Stimulated activated naive CD4-positive, alpha-beta T cell treated with Interleukin-2 at 50 U/mL for 16 hours (primary cell): ENCODE measurements at regions not wholly inside any gene's neighbourhood (a gene's known extent, or its start where the extent isn't known, plus 50 kb on each side); places are given as distances from the start of the nearest gene placed in this dataset.
"Not testable (repeated sequence)": the region's sequence is repeated elsewhere in the genome, so short reads cannot be mapped to it uniquely, and the experiment has no call there.

Experiments used
- DNase-seq: peaks from one replicate; lab custom pipeline; 2025; lab: John Stamatoyannopoulos, UW

DNA sequence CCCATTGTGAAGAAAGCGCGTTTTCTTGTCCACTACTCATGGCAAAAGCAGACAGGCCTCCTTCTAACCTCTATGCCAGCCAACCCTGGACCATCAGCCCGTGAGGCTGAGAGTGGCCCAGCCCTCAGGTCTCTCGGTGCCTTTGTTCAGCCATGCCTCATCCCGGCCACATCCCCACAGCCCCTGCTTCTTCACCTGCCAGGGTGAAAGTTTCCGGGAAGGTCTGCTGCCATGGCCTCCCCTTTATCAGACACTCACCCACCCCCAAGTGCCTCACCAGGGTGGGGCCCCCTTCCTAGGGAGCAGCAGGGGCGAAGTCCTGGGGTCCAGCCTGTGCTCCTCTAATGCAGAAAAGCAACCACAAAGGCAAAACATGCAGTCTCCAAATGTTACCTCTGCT is 478.4 kb upstream of the SALL3 start:
- no peak for DNase-seq

DNA sequence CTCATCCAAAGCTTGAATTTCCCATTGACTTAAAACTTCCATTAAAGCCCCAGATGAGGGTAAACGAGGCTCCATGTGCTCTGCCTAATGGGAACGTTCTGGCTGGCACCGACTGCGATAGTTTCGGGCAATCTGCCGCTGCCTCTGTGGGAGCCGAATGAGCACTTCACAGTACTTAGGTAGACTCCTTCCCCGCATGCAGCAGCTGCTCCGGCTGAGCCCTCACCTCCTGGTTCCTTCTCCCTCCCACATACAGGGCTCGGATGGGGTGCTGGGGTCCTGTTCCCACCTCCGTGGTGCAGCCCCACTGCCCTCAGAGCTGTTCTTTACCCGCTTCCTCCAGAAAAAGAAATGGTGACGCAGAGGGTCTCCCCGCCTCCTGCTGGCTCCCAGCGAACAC is 476.5 kb upstream of the SALL3 start:
- DNase-seq, result no peak

DNA sequence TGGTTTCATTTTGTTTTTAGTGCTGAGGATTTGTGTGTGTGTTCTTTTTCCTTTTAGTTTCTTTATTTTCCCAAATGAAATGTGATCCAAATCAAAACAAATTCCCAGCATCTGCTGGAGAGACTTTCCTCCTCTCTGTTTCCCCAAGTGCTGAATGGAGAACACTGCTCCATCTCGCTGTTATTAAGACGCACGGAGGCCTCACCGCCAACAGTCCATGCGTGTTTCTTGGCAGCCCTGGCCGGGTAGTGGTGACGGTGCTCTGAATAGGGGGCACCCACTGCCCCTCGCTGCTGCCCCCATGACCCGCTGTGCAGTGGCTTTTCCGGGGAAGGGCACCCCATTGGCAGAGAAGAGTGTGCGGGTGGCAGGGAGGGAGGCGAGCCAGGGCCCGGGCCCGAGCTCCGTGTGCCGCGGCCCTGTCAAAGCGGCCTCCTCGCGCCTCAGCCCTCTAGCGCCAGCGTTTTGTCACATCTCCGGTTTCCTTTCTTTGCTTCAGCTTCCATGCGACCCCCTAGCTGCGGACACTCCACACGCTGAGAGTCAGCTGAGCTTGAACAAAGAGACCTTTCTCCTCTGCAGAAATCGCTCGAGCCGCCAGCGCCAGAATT is 473.7 kb upstream of the SALL3 start:
- DNase-seq, result no peak

DNA sequence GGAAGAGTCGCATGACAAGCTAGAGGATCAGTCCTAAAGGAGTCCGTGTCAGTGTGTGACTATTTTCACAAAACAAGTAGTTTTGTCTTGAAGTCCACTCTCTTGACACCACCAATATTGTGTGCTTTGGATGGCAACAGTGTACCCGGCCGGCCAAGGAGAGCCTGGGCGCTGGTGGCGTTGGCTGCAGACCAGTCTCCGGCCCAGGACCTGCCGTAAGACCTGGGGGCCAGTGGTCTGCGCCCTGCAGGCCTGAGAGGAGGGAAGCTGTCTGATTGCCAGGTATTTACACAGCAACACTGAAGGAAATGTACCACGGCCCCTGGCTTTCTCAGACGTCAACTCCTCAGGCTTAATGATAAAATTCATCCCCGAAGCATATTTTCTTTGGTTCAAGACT is 472.4 kb upstream of the SALL3 start:
- DNase-seq, result no peak

DNA sequence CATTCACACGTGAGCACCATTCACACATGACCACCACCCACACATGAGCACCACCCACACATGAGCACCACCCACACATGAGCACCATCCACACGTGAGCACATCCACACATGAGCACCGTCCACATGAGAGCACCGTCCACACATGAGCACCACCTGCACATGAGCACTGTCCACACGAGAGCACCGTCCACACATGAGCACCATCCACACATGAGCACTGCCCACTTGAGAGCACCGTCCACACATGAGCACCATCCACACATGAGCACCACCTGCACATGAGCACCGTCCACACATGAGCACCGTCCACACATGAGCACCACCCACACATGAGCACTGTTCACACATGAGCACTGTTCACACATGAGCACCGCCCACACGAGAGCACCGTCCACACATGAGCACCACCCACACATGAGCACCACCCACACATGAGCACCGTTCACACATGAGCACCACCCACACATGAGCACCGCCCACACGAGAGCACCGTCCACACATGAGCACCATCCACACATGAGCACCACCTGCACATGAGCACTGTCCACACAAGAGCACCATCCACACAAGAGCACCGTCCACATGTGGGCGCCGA is 471.3 kb upstream of the SALL3 start:
- not testable (repeated sequence) for DNase-seq

DNA sequence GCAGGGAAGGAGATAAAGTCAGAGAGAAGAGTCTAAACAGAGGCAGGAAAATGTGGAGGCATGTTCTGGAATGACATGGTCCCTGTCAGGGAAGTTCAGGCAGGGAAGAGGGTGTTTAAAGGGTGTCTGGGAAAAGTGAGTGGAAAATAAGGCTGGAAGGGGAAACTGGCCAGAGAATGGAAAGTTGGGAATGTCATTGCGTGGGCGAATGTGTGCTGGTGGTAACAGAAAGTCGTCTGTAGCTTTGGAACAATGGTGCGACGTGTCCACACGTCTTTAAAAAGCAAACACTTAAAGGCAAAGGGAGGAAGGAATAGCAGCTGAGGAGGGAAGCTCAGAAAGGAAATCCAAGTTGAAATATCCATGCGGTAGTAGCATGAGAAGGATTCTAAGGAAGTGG is 469.5 kb upstream of the SALL3 start:
- DNase-seq, result no peak

DNA sequence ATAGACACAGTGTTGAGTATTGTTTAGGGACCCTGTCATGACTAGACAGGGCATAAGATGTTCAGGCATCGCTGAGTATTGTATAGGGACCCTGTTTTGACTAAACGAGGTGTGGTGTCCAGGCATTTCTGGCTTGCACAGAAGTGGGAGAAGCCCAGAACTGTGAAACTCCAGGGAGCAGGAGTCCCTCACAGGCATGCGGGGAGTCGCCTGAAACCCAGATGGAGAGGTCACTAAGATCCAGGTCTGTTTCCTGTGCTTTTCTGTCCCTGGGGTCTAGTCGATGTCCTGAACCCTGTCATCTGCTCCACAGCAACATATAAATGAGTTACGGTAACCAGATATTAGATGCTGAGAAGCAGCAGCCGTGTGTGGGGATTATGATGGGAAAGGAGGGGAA is 469.0 kb upstream of the SALL3 start:
- DNase-seq, result no peak

DNA sequence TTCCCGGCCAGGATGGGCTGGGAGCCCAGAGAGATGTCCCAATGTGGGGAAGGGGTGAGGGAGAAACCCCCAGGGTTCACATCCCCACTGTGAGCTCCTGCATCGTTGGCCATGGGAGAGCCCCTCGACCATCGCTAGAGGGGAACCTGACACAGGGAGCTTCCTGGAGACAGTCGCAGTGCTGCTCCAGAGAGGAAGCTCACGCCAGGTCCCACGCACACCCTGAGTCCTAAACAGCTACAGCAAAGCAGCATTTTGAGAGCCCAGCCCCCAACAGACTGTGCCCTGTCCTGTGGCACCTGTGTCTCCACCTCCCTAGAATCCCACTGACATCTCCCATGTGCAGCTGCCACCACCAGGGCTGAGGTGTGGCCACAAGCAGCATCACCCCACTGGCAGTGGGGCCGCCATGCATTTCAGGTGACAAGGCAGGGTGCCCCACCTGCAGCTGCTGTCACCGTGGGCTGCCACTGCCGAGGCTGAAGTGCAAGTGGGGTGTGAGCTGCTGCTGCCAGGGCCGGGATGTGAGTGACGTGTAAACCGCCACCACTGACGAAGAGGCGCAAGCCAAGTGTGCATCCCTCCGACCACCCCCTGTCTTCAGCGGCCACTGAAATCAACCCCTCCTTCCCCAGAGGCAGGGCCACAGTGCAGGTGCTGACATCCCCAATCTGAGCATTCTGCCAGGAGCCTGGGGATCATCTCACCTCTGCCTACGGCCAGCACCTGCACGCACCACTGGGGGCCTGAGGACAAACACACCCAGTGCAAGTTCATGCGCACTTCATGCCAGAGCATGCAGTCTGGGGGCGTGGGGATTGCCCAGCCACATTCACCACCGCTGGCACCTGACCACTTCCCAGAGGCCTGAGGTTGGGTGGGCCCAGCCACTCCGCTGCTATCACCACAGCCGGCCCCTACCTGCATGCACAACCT is 467.7 kb upstream of the SALL3 start:
- no peak for DNase-seq

DNA sequence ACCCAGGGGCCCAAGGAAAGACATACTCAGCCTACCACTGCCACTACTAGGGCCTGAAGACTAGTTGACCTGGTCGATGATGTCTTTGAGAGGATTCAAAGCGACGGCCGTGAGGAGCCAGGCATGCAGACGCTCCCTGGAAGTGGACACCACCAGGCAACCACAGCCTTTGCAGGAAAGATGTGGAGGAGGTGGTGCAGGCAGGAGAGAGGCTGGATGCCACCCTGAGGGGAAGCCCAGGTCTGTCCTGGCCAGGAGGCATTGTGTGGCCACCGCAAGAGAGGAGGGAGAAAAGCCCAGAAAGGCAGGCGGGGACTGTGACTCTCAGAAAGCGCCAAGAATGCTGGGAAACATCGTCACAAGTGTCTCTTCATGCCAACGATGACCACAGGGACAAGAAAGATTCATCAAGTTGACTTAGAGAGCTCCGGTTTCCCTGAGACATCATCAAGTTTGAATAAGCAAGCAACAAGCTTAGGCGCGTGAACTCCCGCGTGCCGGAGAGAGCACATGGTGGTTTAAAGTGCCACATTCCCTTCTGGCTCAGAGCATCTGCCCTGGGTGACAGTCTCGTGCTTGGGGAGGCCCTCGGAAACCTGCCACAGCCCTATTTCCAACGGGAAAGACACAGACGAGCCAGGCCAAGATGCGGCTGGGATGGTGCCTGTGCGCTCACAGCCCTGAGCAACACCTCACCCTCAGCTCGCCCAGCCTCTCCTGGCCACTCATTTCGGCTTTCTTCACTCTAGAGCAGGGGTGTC is 464.5 kb upstream of the SALL3 start:
- no peak for DNase-seq

DNA sequence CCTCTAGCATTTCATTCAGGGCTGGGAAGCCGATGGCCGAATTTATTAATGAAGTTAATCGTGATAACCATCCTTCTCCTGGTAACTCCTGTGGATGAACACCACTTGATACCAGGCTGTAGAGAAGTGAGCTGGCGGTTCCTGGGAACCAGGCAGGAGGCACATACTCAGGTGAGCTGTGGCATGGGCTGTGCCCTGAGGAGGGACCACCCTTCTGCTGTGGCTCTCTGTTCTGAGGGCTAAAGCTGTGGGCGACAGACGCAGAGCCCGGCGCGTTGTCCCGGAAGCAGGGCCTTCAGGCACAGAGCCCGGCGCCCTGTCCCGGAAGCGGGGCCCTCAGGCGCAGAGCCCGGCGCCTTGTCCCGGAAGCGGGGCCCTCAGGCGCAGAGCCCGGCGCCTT is 462.3 kb upstream of the SALL3 start:
- no peak for DNase-seq

DNA sequence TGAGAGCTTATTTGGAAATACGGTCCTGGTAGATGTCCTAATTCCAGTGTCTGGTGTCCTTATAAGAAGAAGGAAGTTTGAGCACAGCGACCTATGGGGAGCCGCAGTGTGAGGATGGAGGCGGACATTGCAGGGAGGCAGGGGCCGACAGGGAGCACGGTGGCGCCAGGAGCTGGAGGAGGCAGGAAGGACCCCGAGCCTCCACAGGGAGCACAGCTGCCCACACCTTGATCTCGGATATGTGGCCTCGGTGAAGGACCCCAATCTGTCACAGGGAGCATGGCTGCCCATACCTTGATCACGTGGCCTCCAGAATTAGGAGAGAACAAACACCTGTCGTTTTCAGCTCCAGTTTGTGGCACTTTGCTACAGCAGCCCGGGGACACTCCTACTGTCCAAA is 461.6 kb upstream of the SALL3 start:
- DNase-seq, result no peak

DNA sequence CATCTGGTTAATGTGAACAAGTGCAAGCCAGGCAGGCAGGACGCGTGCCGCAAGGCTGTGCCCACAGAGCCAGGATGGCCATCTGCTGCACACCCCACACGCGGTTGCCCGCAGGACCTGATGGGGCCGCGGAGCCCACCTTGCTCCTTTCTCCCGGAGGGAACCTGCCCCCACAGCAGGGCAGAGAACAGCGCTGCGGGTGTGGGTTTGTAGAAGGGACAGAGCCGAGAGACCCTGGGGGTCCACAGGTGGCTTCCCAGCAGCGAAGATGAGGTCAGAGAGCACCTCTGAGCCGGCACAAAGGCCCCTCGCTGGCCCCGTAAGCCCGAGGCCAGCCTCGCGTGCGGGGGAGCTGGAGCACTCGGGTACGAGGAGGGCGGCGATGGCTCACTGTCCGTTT is 460.8 kb upstream of the SALL3 start:
- no peak for DNase-seq

DNA sequence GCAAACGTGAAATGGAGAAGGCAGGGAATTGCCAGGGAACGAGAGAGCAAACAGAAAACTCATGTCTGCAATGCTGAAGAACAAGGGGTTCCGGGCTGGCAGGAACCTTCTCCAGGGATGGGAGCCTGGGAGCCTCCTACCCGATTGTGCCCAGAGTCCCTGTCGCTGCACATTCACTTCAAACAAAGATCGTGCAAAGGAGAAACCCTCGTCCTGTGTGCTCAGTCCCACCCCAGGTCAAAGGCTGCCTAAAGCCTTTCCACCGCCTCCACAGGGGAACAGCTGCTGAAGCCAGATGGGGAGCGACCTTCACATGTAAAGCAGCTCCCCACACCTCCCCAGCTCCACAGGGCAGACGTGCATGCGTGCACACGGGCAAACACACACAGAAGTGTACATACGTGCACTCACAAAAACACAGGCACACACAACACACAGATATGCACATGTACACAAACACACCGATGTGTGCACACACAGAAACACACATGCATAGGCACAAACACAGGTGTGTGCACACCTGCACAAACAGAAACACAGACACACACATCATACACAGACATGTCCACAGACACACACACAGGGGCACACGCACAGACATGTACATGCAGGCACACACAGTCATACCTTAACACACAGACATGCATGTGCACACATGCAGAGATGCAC is 460.1 kb upstream of the SALL3 start:
- DNase-seq, result no peak

DNA sequence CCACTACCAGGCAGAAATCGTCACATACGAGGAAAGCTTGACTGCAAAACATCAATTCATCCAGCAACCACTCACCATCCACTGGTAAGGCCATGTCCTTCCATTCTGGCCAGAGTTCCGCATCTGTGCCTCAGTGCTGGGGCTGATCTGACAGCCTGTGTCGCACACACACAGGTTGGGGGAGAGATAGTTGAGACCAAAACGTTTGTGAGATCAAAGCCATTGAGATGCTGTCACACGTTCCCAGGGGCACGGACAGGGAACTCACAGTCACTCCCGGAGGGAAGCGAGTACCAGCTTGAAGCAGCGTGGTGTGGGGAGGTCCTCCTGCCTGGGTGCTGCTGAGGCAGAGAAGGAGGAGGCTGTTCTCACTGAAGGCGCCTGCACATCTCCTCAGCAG is 458.5 kb upstream of the SALL3 start:
- no peak for DNase-seq

DNA sequence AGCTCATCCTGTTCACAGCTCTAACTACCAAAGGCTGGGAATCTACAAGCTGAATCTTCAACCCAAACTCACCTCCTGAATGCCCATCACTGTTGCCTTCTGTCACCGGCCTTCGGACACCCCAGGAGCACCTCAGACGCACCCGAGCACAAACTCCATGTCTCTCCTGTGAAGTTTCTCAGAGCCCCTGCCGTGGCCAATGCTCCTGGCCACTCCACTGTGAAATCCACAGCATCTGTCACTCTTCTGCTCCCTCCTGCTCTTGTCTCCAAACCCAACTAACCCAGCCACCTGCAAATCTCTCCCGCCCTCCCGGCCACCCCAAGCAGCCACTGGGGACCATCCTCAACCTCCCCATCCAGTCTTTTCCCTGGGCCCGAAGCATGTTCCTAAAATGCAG is 457.9 kb upstream of the SALL3 start:
- DNase-seq, result no peak

DNA sequence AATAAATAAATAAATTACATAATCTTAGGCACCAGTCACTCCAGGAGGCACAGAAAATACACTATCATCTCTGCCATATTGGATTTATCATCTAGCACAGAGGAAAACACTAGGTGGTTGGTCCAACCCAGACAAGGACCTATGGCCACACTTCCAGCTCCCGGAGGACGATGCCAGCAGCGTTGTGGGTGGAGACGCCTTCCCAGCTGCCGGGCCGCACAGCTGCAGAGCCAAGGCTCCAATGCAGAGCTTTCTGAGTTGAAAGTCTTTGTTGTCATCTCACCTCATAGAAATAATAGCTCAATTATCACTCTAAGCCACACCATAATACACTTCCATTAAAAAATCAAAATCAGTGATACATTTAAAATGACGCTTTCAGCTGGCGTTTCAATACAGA is 457.1 kb upstream of the SALL3 start:
- no peak for DNase-seq

DNA sequence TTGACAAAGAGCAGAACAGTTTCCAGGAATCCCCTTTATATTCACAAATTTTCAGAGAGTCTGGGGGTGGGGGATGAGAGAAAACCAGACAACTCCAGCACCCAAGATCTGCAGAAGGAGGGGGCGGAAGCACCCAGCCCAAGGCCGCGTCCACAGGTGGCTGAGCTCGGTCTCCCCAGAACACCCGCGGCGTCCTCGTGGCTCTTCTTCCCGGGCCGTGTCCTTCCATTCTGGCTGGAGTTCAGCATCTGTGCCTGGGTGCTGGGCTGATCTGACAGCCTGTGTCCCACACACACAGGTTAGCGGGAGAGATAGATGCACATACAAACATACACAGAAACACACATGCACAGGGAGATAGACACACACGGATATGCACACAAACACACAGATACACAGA is 455.8 kb upstream of the SALL3 start:
- no peak for DNase-seq

DNA sequence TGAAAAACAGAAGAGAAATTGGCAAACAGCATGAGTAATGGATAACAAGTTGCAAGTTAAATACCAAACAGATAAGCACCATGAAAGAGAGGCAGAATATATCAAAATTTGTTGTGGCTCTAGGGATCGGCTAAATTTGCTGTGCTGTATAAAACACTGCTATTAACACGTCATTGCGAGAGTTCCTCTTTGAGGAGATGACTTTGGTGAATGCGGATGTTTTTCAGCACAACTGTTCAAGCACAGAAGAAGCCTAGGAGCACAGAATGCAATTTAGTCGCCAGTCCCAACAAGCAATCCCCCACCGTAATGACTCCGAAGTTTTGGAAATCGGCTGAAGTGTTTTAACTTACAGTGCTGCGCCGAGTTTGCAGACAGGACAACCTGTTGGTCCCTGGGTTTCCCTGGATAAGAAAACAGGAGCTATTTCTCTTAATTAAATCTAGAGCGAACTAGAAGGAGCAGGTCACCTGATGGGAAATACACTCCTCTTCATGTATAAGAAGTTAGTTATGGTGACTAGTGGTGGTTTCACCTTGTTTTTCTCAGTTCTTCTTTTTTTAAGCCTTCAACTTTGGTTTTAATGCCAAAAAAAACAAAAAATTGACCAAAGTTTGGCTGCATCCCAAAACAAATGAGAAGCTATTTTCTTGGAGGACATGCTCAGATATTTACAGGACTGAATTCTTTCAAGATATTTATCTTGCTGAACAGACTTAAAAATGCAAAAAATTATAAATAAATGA is 454.1 kb upstream of the SALL3 start:
- DNase-seq, result no peak

DNA sequence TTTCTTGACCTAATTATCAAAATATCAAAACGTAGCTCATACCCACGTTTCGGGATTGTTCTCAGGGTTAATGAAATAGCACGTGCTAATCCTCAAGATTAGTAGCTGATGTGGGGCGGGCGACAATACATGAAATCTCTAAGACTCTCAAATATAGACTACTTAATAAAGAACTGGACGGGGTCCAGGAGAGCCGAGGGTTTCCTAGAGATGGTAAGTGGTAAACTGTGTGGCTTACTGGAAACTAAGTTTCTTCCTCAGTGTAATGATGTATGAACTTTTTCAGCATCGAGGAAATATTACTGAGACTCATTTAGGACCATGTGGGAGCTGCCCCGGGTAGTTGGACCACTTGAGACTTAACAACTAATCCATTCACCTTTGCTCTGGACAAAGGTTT is 453.3 kb upstream of the SALL3 start:
- DNase-seq, result no peak

DNA sequence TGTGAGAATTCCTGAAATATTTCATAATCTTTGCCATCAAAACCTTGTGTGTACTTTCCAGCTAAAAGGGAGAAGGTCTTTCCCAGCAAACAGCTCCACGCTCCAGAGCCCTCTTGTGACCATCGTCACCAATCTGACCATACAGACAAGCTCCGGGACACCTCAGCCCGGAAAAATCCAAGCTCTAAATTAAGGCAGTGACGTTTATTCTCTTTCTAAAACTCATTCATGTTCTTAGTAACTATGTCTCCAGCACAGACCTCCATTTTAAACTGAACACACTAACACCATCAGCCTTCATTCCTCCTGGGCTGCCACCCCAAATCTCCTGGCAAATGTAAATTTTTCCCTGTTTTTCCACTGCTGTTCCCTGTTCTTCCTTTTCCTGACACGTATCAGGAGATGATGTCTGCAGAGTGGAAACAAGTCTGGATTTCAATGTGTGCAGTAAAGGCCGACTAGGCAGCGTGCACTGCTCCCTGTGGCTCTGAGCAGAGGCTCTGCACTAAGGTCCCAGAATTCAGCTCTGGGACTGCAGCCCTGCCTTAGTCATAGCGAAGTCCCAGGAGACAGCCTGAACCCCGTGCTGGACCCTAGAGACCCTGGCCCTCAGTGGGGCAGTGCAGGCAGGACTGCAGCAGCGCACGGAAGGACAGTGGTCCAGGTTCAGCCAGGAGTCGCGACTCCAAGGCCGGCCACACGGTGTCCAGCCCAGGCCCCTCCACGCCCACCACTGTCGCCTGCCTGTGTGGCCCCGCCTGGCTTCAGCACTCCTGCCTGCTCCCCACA is 452.5 kb upstream of the SALL3 start:
- DNase-seq, result no peak

DNA sequence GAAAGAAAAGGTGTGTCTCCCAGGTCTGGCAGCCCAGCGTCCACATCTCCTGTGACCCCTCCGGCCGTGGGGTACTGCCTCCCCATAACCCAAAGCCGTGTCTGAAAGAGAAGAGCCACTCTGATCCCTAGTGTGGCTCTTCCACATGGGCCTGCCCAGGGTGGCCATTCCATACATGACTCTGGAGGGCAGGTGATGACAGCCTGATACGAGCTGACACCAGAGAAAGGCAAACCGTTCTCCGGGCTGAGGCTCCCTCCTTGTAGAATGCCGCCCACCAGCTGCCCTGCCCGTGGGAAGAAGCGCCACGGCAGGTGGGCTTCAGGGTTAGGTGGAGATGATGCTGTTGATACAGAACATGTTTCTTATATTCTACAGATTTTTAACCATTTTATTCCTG is 451.6 kb upstream of the SALL3 start:
- no peak for DNase-seq
